ENCODE measurements at regions not wholly inside any gene's neighbourhood (a gene's known extent, or its start where the extent isn't known, plus 50 kb on each side); places are given as distances from the start of the nearest gene placed in this dataset.

GRCh38 chr10:44198780-44199097 is 186.2 kb downstream of the CXCL12 start:
- DNase-seq (ENCODE audit: low read depth in 2 of 2) = no peak

- no peak for DNase-seq (ENCODE audit: low read depth in 2 of 2)
Observed at GRCh38 chr10:44198096-44198779, 186.7 kb downstream of the CXCL12 start.

- DNase-seq (ENCODE audit: low read depth in 2 of 2) = no peak
Observed at GRCh38 chr10:44197646-44198045, 187.3 kb downstream of the CXCL12 start.

- no peak for DNase-seq (ENCODE audit: low read depth in 2 of 2)
Observed at GRCh38 chr10:44196336-44196735, 188.6 kb downstream of the CXCL12 start.

- DNase-seq (ENCODE audit: low read depth in 2 of 2) = no peak
Observed at GRCh38 chr10:44196008-44196320, 188.9 kb downstream of the CXCL12 start.

GRCh38 chr10:44195112-44196007 is 189.5 kb downstream of the CXCL12 start:
- no peak for DNase-seq (ENCODE audit: low read depth in 2 of 2)

- DNase-seq (ENCODE audit: low read depth in 2 of 2) = no peak
Observed at GRCh38 chr10:44194435-44194834, 190.5 kb downstream of the CXCL12 start.

GRCh38 chr10:44193567-44194220 is 191.2 kb downstream of the CXCL12 start:
- DNase-seq (ENCODE audit: low read depth in 2 of 2) = no peak

- no peak for DNase-seq (ENCODE audit: low read depth in 2 of 2)
Observed at GRCh38 chr10:44193166-44193565, 191.7 kb downstream of the CXCL12 start.

- no peak for DNase-seq (ENCODE audit: low read depth in 2 of 2)
Observed at GRCh38 chr10:44192435-44192834, 192.5 kb downstream of the CXCL12 start.

- DNase-seq (ENCODE audit: low read depth in 2 of 2) = no peak
Observed at GRCh38 chr10:44190541-44190940, 194.4 kb downstream of the CXCL12 start.

- DNase-seq (ENCODE audit: low read depth in 2 of 2) = no peak
Observed at GRCh38 chr10:44186821-44187220, 198.1 kb downstream of the CXCL12 start.

GRCh38 chr10:44186150-44186549 is 198.7 kb downstream of the CXCL12 start:
- DNase-seq (ENCODE audit: low read depth in 2 of 2) = no peak

GRCh38 chr10:44185315-44185666 is 199.6 kb downstream of the CXCL12 start:
- no peak for DNase-seq (ENCODE audit: low read depth in 2 of 2)

GRCh38 chr10:44184633-44185314 is 200.1 kb downstream of the CXCL12 start:
- DNase-seq (ENCODE audit: low read depth in 2 of 2) = no peak

GRCh38 chr10:44183667-44184632 is 200.9 kb downstream of the CXCL12 start:
- DNase-seq (ENCODE audit: low read depth in 2 of 2) = no peak

- no peak for DNase-seq (ENCODE audit: low read depth in 2 of 2)
Observed at GRCh38 chr10:44182909-44183308, 202.0 kb downstream of the CXCL12 start.

- no peak for DNase-seq (ENCODE audit: low read depth in 2 of 2)
Observed at GRCh38 chr10:44180321-44181168, 204.4 kb downstream of the CXCL12 start.

- no peak for DNase-seq (ENCODE audit: low read depth in 2 of 2)
Observed at GRCh38 chr10:44178856-44179255, 206.0 kb downstream of the CXCL12 start.

GRCh38 chr10:44178281-44178680 is 206.6 kb downstream of the CXCL12 start:
- no peak for DNase-seq (ENCODE audit: low read depth in 2 of 2)
